ENCODE measurements at regions not wholly inside any gene's neighbourhood (a gene's known extent, or its start where the extent isn't known, plus 50 kb on each side); places are given as distances from the start of the nearest gene placed in this dataset.

GRCh38 chr16:13291591-13292333 lies 390.4 kb downstream of the SHISA9 start:
- Mint-ChIP-seq H3K36me3 (ENCODE audit: low read depth) (no peaks in the 10 kb centered on the region), H3K4me3 (no peak overlapping the region), H3K9me3 (peaks cover 4% of the 10 kb centered on the region), H3K4me1 (ENCODE audit: low read depth) (no peaks in the 10 kb centered on the region), H3K27ac (no peak overlapping the region), H3K27me3 (ENCODE audit: insufficient read depth) (no peaks in the 10 kb centered on the region)
- DNase-seq (ENCODE audit: low spot score), result no peak
- intact Hi-C loops (cut with micrococcal nuclease), result no loop called here

GRCh38 chr16:13296206-13296605 lies 394.8 kb downstream of the SHISA9 start:
- no peaks in the 10 kb centered on the region for H3K4me1 Mint-ChIP-seq (ENCODE audit: low read depth)

DNA sequence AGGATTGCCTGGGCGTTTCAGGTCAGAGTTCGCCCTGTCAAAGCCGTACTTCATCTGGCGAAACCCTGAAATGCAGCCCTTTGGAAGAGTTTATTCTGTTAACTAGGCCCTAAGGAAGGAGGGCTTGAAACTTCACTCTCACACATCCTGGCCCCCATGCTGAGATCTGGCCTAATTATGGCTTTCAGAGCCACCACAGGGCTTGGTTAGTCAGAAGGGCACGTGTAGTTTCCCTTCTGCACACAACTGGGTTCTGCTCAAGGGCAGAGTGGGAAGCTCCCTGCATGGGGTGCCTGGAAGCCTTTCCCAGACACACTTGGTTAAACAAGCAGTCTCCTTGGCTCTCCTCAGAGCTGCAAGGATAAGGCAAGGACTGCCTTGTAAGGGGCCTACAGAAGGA lies 397.3 kb downstream of the SHISA9 start:
- intact Hi-C loops (cut with micrococcal nuclease), result no loop called here
- H3K4me1 Mint-ChIP-seq (ENCODE audit: low read depth), result no peaks in the 10 kb centered on the region
- H3K4me3 Mint-ChIP-seq, result no peak overlapping the region
- H3K27me3 Mint-ChIP-seq (ENCODE audit: insufficient read depth), result no peaks in the 10 kb centered on the region
- H3K9me3 Mint-ChIP-seq, result peaks cover 8% of the 10 kb centered on the region
- DNase-seq (ENCODE audit: low spot score), result no peak
- no peak overlapping the region for H3K27ac Mint-ChIP-seq
- no peaks in the 10 kb centered on the region for H3K36me3 Mint-ChIP-seq (ENCODE audit: low read depth)

More at GRCh38 chr16:13296206-13296605, 394.8 kb downstream of the SHISA9 start:
- Mint-ChIP-seq H3K9me3 (peaks cover 4% of the 10 kb centered on the region), H3K4me3 (no peak overlapping the region), H3K27ac (no peak overlapping the region), H3K36me3 (ENCODE audit: low read depth) (no peaks in the 10 kb centered on the region), H3K27me3 (ENCODE audit: insufficient read depth) (no peaks in the 10 kb centered on the region)
- DNase-seq (ENCODE audit: low spot score), result no peak
- intact Hi-C loops (cut with micrococcal nuclease), result no loop called here

GRCh38 chr16:13300066-13300840 lies 398.9 kb downstream of the SHISA9 start:
- Mint-ChIP-seq H3K4me1 (ENCODE audit: low read depth) (no peaks in the 10 kb centered on the region), H3K36me3 (ENCODE audit: low read depth) (no peaks in the 10 kb centered on the region), H3K4me3 (no peak overlapping the region), H3K27ac (no peak overlapping the region), H3K9me3 (peaks cover 8% of the 10 kb centered on the region), H3K27me3 (ENCODE audit: insufficient read depth) (no peaks in the 10 kb centered on the region)
- no peak for DNase-seq (ENCODE audit: low spot score)
- intact Hi-C loops (cut with micrococcal nuclease), result no loop called here

DNA sequence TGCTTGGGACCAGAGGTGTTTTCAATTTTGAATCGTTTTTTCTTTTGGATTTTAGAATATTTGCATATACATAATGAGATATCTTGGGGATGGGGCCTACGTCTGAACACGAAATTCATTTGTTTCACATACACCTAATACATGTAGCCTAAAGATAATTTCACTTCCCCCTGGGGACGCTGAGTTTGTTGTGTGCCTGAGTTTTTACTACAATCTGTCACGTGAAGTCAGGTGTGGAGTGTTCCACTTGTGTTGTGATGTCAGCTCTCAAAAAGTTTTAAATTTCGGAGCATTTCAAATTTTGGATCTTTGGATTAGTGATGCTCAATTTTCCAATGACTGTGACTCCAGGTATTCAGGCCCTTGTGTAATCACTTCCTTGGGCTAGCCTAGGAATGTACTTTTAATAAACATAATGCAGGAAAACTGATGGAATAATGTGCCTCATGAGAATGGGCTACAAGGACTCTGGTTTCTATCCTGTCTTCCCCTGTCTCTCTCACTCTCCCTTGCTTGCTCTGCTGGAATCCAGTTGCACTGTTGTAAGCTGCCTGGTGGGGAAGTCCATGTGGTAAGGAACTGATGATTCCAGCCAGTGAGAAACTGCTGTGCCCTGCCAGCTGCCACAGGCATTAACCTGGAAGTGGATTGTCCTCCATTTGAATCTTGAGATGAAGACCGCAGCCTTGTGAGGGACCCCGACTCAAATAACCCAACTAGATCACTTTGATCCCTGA lies 403.8 kb downstream of the SHISA9 start:
- no peak overlapping the region for H3K4me3 Mint-ChIP-seq
- no peaks in the 10 kb centered on the region for H3K4me1 Mint-ChIP-seq (ENCODE audit: low read depth)
- peaks cover 8% of the 10 kb centered on the region for H3K9me3 Mint-ChIP-seq
- DNase-seq (ENCODE audit: low spot score), result no peak
- H3K27me3 Mint-ChIP-seq (ENCODE audit: insufficient read depth), result no peaks in the 10 kb centered on the region
- H3K27ac Mint-ChIP-seq, result no peak overlapping the region
- H3K36me3 Mint-ChIP-seq (ENCODE audit: low read depth), result no peaks in the 10 kb centered on the region
- intact Hi-C loops (cut with micrococcal nuclease), result no loop called here

DNA sequence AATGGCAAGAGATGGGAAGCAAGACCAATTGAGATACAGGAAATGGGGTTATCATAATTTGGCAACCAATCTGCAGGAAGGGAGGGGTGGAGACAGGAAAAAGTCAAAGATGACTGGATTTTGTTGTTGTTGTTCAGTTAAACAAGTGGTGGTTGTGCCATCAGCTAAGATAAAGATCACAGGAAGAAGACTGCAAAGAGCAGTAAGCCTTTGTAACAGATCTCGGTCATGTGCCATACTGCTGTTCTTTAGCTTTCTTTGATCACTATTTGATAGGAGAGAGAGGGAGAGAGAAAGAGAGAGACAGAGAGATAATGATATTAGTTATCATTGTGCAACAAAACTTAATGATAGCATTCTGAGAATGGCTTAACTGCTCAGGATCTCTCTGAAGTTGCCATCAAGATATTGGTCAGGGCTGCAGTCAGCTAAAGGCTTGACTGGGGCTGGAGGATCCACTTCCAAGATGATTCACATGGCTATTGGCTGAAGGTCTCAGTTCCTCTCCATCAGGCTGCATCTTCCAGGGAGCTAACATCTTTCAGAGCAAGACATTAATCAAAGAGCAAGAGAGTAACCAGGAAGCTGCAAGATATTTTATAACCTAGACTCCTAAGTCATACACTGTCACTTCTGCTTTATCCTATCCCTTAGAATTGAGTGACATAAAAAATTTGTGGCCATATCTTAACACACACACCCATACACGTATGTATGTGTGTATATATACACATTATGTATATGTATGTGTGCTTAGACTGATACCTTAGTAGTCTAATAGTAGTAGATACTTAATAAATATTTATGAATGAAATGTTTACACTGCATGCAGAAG lies 405.0 kb downstream of the SHISA9 start:
- Mint-ChIP-seq H3K9me3 (peaks cover 8% of the 10 kb centered on the region), H3K36me3 (ENCODE audit: low read depth) (no peaks in the 10 kb centered on the region), H3K4me3 (no peak overlapping the region), H3K27ac (no peak overlapping the region), H3K4me1 (ENCODE audit: low read depth) (no peaks in the 10 kb centered on the region), H3K27me3 (ENCODE audit: insufficient read depth) (no peaks in the 10 kb centered on the region)
- intact Hi-C loops (cut with micrococcal nuclease), result no loop called here
- no peak for DNase-seq (ENCODE audit: low spot score)

DNA sequence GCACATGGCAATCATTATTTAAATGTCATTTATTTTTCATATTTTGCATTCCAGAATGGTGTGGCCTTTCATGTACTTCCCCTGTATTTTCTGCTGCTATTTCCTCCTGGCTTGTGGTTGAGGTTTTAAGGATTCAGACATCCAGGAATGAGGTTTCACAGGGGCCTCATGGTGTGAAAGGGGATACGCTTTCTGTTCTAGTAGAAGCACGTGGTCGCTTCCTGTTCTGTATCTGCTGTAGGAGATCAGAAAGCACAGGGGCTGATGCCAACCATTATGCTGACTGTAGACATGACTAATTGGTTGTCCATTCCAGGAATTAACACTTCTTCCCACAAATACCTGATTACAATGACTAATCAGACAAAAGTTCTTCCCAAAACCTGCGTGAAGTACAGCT lies 405.9 kb downstream of the SHISA9 start:
- Mint-ChIP-seq H3K4me1 (ENCODE audit: low read depth) (no peaks in the 10 kb centered on the region), H3K9me3 (peaks cover 8% of the 10 kb centered on the region), H3K27ac (no peak overlapping the region), H3K27me3 (ENCODE audit: insufficient read depth) (no peaks in the 10 kb centered on the region), H3K36me3 (ENCODE audit: low read depth) (no peaks in the 10 kb centered on the region), H3K4me3 (no peak overlapping the region)
- intact Hi-C loops (cut with micrococcal nuclease), result no loop called here
- DNase-seq (ENCODE audit: low spot score), result no peak

DNA sequence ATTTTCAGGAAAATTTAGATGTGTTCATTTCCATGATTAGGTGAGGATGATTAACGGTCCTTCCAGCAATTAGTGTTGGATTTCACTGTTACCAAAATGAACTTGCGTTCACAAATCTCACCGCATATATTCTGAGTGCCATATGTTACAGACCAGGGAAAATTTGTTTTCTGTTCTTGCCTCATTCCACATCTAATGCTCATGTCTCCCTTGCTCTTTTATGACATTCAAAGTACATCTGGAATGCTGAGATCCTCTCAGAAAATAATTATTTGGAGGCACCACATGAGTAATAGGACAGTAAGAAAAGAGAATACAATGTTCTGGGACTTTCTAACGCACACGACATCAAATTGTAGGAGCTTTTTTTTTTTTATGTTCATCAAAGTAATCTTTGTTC lies 406.5 kb downstream of the SHISA9 start:
- H3K27ac Mint-ChIP-seq, result no peak overlapping the region
- intact Hi-C loops (cut with micrococcal nuclease), result no loop called here
- H3K27me3 Mint-ChIP-seq (ENCODE audit: insufficient read depth), result no peaks in the 10 kb centered on the region
- H3K36me3 Mint-ChIP-seq (ENCODE audit: low read depth), result no peaks in the 10 kb centered on the region
- H3K4me1 Mint-ChIP-seq (ENCODE audit: low read depth), result no peaks in the 10 kb centered on the region
- DNase-seq (ENCODE audit: low spot score), result no peak
- peaks cover 5% of the 10 kb centered on the region for H3K9me3 Mint-ChIP-seq
- no peak overlapping the region for H3K4me3 Mint-ChIP-seq

DNA sequence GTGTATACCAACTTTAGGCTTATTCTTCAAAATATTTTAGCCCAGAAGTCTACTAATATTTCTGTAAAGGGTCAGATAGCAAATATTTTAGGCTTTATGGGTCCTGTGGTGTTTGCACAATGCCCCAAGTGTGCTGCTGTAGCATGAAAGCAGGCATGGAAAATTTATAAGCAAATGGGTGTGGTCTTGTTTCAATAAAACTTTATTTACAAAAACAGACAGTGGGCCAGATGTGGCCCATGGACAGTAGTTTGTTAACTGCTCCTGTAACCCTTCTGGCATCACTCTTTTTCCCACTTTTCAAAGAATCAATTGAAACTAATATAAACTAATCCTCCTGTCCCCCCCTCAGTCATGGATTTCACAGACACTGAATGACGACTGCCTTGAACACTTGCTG lies 410.7 kb downstream of the SHISA9 start:
- Mint-ChIP-seq H3K4me1 (ENCODE audit: low read depth) (no peaks in the 10 kb centered on the region), H3K4me3 (no peak overlapping the region), H3K27me3 (ENCODE audit: insufficient read depth) (no peaks in the 10 kb centered on the region), H3K36me3 (ENCODE audit: low read depth) (no peaks in the 10 kb centered on the region), H3K27ac (no peak overlapping the region), H3K9me3 (peaks cover 4% of the 10 kb centered on the region)
- no peak for DNase-seq (ENCODE audit: low spot score)
- intact Hi-C loops (cut with micrococcal nuclease), result no loop called here

GRCh38 chr16:13313351-13313750 lies 412.0 kb downstream of the SHISA9 start:
- no peak overlapping the region for H3K4me3 Mint-ChIP-seq
- no peak overlapping the region for H3K27ac Mint-ChIP-seq
- no peaks in the 10 kb centered on the region for H3K36me3 Mint-ChIP-seq (ENCODE audit: low read depth)
- no peaks in the 10 kb centered on the region for H3K4me1 Mint-ChIP-seq (ENCODE audit: low read depth)
- no peaks in the 10 kb centered on the region for H3K9me3 Mint-ChIP-seq
- DNase-seq (ENCODE audit: low spot score), result no peak
- no peaks in the 10 kb centered on the region for H3K27me3 Mint-ChIP-seq (ENCODE audit: insufficient read depth)
- intact Hi-C loops (cut with micrococcal nuclease), result no loop called here

- Mint-ChIP-seq H3K27me3 (ENCODE audit: insufficient read depth) (no peaks in the 10 kb centered on the region), H3K27ac (no peak overlapping the region), H3K4me3 (no peak overlapping the region), H3K4me1 (ENCODE audit: low read depth) (no peaks in the 10 kb centered on the region), H3K36me3 (ENCODE audit: low read depth) (no peaks in the 10 kb centered on the region), H3K9me3 (no peaks in the 10 kb centered on the region)
- intact Hi-C loops (cut with micrococcal nuclease), result no loop called here
- DNase-seq (ENCODE audit: low spot score), result no peak
These were observed 413.2 kb downstream of the SHISA9 start for GRCh38 chr16:13314633-13315032.

- intact Hi-C loops (cut with micrococcal nuclease), result no loop called here
- Mint-ChIP-seq H3K4me1 (ENCODE audit: low read depth) (no peaks in the 10 kb centered on the region), H3K27me3 (ENCODE audit: insufficient read depth) (no peaks in the 10 kb centered on the region), H3K9me3 (no peaks in the 10 kb centered on the region), H3K36me3 (ENCODE audit: low read depth) (no peaks in the 10 kb centered on the region), H3K4me3 (no peak overlapping the region), H3K27ac (no peak overlapping the region)
- no peak for DNase-seq (ENCODE audit: low spot score)
These were observed 414.4 kb downstream of the SHISA9 start for GRCh38 chr16:13315642-13316427.
